ENCODE measurements at regions not wholly inside any gene's neighbourhood (a gene's known extent, or its start where the extent isn't known, plus 50 kb on each side); places are given as distances from the start of the nearest gene placed in this dataset.

DNA sequence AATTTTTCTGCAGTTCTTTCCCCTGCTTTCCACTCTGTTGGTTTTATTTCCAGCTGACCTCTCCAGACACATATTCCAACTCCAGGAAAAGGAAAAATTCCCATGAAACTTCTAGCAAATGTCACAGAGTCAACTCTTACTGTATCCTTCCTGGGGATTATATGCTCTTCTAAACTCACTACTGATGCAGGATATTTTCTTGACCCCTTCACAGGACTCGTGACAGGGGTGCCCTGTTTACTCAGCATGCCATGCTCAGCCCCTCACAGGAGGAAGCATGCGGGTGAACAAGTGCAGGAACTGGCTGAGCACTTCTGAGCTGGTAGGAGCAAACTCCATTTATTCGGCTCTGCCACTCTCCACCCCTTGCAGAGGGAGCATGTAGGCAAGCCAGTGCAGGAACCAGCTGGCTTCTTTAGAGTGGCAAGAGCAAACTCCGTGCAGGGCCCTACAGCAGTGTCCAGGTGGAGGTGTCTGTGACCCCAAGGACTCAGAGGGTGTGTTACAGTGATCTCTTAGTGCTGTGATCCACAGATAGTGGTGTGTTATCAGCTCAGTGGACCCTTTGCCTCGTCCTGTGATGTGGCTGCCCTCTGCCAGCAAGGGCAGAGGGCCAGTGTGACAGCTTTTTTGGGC, 413.6 kb upstream of the GRM7 start:
- TF ChIP-seq EZH2 (IDR thresholded peaks at IDR 0.05; ENCODE audit: low read depth) (no peak), CTCF (conservative IDR thresholded peaks at IDR 0.05) (no peak)
